Endodermal cell (in vitro differentiated cells): ENCODE measurements at regions not wholly inside any gene's neighbourhood (a gene's known extent, or its start where the extent isn't known, plus 50 kb on each side); places are given as distances from the start of the nearest gene placed in this dataset.

ENCODE experiments used
- DNase-seq: peaks from one replicate; pipeline ENCODE4 v3.0.0-alpha.2; 2017
- H3K27ac ChIP-seq: 2 replicates; pipeline ENCODE4 v1.5.1; 2013; ENCODE audit warnings: mild to moderate bottlenecking, low read depth, low read length, moderate library complexity
- H3K27me3 ChIP-seq: 2 replicates; pipeline ENCODE4 v1.6.1; 2013; ENCODE audit warnings: mild to moderate bottlenecking, low read length, moderate library complexity; ENCODE audit not compliant: insufficient read depth, control insufficient read depth, poor library complexity, severe bottlenecking
- H3K36me3 ChIP-seq: 2 replicates; pipeline ENCODE4 v1.7.0; 2013; ENCODE audit warnings: mild to moderate bottlenecking, low read length, moderate library complexity; ENCODE audit not compliant: control insufficient read depth, insufficient read depth
- H3K4me1 ChIP-seq: one replicate; pipeline ENCODE4 v1.7.0; 2013; ENCODE audit warnings: low read length; ENCODE audit not compliant: control insufficient read depth, insufficient read depth
- H3K4me3 ChIP-seq: 2 replicates; pipeline ENCODE4 v1.5.1; 2013; ENCODE audit warnings: mild to moderate bottlenecking, low read length, moderate library complexity
- H3K9ac ChIP-seq: 2 replicates; pipeline ENCODE4 v1.6.1; 2013; ENCODE audit warnings: mild to moderate bottlenecking, low read length, moderate library complexity; ENCODE audit not compliant: poor library complexity, severe bottlenecking; ENCODE audit errors: extremely low read depth
- H3K9me3 ChIP-seq: 2 replicates; pipeline ENCODE4 v1.6.1; 2013; ENCODE audit warnings: mild to moderate bottlenecking, low read length, moderate library complexity; ENCODE audit not compliant: control insufficient read depth
- H3K27ac Mint-ChIP-seq: 2 replicates; pipeline ENCODE4 v1.8.0; 2020; ENCODE audit warnings: mixed read lengths
- H3K27me3 Mint-ChIP-seq: 2 replicates; pipeline ENCODE4 v1.8.0; 2021; ENCODE audit warnings: mild to moderate bottlenecking, mixed read lengths; ENCODE audit not compliant: insufficient read depth
- H3K36me3 Mint-ChIP-seq: 2 replicates; pipeline ENCODE4 v1.8.0; 2020; ENCODE audit warnings: low read depth, mixed read lengths
- H3K4me1 Mint-ChIP-seq: 2 replicates; pipeline ENCODE4 v1.8.0; 2020; ENCODE audit warnings: mixed read lengths
- H3K4me3 Mint-ChIP-seq: 2 replicates; pipeline ENCODE4 v1.8.0; 2020; ENCODE audit warnings: mild to moderate bottlenecking, moderate library complexity, mixed read lengths
- H3K9me3 Mint-ChIP-seq: 2 replicates; pipeline ENCODE4 v1.8.0; 2020; ENCODE audit warnings: mild to moderate bottlenecking, mixed read lengths
- CTCF ChIP-seq: fragments of 200-600 bp; sonication (generic); conservative IDR thresholded peaks from 2 replicates; pipeline ENCODE4 v1.5.0; 2021; ENCODE audit warnings: antibody characterized with exemption, mild to moderate bottlenecking
- WGBS, 2 experiments: methylation state at CpG; one replicate each; pipeline versions ENCODE4 v1.1.5 to v1.1.7; 2013; ENCODE audit warnings: missing lambda C conversion rate in 2 of 2, mixed read lengths in 1 of 2; ENCODE audit not compliant: insufficient coverage in 1 of 2, insufficient read length in 1 of 2; 5-methylcytosine and 5-hydroxymethylcytosine counted together

GRCh38 chr3:70824078-70824477, 511.6 kb upstream of the MDFIC2 start:
- no peaks in the 10 kb centered on the region for H3K36me3 ChIP-seq
- no peaks in the 10 kb centered on the region for H3K27me3 Mint-ChIP-seq
- TF ChIP-seq CTCF = no peak
- H3K27ac ChIP-seq = no peak overlapping the region
- no peak for DNase-seq
- peaks cover 6% of the 10 kb centered on the region for H3K4me1 Mint-ChIP-seq
- H3K9me3 ChIP-seq = no peaks in the 10 kb centered on the region
- H3K4me1 ChIP-seq = no peaks in the 10 kb centered on the region
- H3K27me3 ChIP-seq = no peaks in the 10 kb centered on the region
- no peak overlapping the region for H3K9ac ChIP-seq
- no peak overlapping the region for H3K27ac Mint-ChIP-seq
- no peaks in the 10 kb centered on the region for H3K36me3 Mint-ChIP-seq
- peaks cover 3% of the 10 kb centered on the region for H3K9me3 Mint-ChIP-seq
- H3K4me3 ChIP-seq = no peak overlapping the region
- H3K4me3 Mint-ChIP-seq = no peak overlapping the region
- 90 to 93% methylated on average over 2 of the region's 2 CpGs for WGBS, 2 experiments

GRCh38 chr3:70823622-70824021, 511.2 kb upstream of the MDFIC2 start:
- Mint-ChIP-seq H3K36me3 (no peaks in the 10 kb centered on the region), H3K27ac (no peak overlapping the region), H3K9me3 (peaks cover 3% of the 10 kb centered on the region), H3K27me3 (no peaks in the 10 kb centered on the region), H3K4me1 (peaks cover 6% of the 10 kb centered on the region), H3K4me3 (no peak overlapping the region)
- TF ChIP-seq CTCF = no peak
- no peaks in the 10 kb centered on the region for H3K9me3 ChIP-seq
- no peak overlapping the region for H3K27ac ChIP-seq
- 93 to 100% methylated on average over 3 of the region's 3 CpGs for whole genome bisulfite sequencing, 2 experiments
- H3K36me3 ChIP-seq = no peaks in the 10 kb centered on the region
- no peaks in the 10 kb centered on the region for H3K27me3 ChIP-seq
- no peak overlapping the region for H3K9ac ChIP-seq
- no peak overlapping the region for H3K4me3 ChIP-seq
- H3K4me1 ChIP-seq = no peaks in the 10 kb centered on the region
- DNase-seq = no peak

- TF ChIP-seq CTCF = no peak
- Histone ChIP-seq H3K4me1 (no peaks in the 10 kb centered on the region), H3K27me3 (no peaks in the 10 kb centered on the region), H3K9ac (no peak overlapping the region), H3K4me3 (no peak overlapping the region), H3K27ac (no peak overlapping the region), H3K9me3 (no peaks in the 10 kb centered on the region), H3K36me3 (no peaks in the 10 kb centered on the region)
- peaks cover 6% of the 10 kb centered on the region for H3K4me1 Mint-ChIP-seq
- no peak for DNase-seq
- no peak overlapping the region for H3K27ac Mint-ChIP-seq
- H3K27me3 Mint-ChIP-seq = no peaks in the 10 kb centered on the region
- H3K36me3 Mint-ChIP-seq = no peaks in the 10 kb centered on the region
- H3K9me3 Mint-ChIP-seq = peaks cover 3% of the 10 kb centered on the region
- no peak overlapping the region for H3K4me3 Mint-ChIP-seq
- WGBS, 2 experiments = 94 to 96% methylated on average over 4 to 7 of the region's 7 CpGs
These were observed 510.2 kb upstream of the MDFIC2 start for GRCh38 chr3:70822669-70823068.
